ENCODE measurements at regions not wholly inside any gene's neighbourhood (a gene's known extent, or its start where the extent isn't known, plus 50 kb on each side); places are given as distances from the start of the nearest gene placed in this dataset.
A peak's percentile ranks its signal among the peaks of the same experiment; 100 is the strongest.

DNA sequence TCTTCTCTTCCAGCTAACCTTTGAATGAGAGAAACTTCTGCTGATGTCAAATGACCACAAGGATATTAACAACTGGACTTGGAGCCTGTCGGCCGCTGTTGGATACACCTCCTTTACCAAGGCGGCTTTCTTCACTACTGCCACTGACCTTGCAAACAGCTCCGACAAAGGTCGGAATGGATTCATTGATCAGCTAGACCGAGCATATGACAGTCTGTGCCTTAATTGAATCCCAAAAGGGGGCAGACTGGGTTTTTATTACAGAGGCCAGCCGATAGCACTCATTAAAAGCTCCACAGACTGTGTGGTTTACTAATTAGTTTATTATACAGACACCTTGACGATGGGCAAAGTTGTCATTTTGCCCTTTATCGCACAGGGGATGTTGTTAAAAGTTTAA lies 394.5 kb downstream of the RERGL start:
- in situ Hi-C loops (cut with HindIII; ENCODE audit: low pct_unique_long_range_greater_than_20kb, low sequenced_read_pairs): no loop called here
- DNase-seq (ENCODE audit: low read depth, low spot score): no peak

- DNase-seq (ENCODE audit: low read depth, low spot score): no peak
- in situ Hi-C loops (cut with HindIII; ENCODE audit: low pct_unique_long_range_greater_than_20kb, low sequenced_read_pairs): no loop called here
Measured at GRCh38 chr12:17691369-17691768, 398.6 kb downstream of the RERGL start.

- in situ Hi-C loops (cut with HindIII; ENCODE audit: low pct_unique_long_range_greater_than_20kb, low sequenced_read_pairs): no loop called here
- no peak for DNase-seq (ENCODE audit: low read depth, low spot score)
Measured at GRCh38 chr12:17680220-17680619, 409.8 kb downstream of the RERGL start.

- DNase-seq (ENCODE audit: low read depth, low spot score): no peak
- in situ Hi-C loops (cut with HindIII; ENCODE audit: low pct_unique_long_range_greater_than_20kb, low sequenced_read_pairs): no loop called here
Measured at GRCh38 chr12:17666641-17667324, 423.2 kb downstream of the RERGL start.

DNA sequence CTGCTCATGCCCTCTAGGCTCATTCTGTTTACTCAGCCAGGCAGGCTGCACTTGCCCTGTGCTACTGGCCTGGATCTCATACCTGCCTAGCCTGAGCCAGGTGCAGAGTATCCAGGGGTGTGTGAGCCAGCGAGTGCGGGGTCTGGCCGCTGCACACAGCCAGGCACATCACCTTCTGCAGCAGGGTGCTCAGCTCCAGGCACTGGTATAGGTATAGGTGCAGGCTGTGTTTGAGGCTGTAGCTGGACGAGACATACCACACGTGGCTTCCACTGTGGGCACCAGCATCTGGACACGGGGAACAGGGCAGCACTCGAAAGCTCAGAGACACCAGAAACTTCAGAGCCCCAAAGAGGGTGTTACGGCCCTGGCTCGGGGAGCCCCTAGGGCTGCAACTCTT lies 424.2 kb downstream of the RERGL start:
- in situ Hi-C loops (cut with HindIII; ENCODE audit: low pct_unique_long_range_greater_than_20kb, low sequenced_read_pairs): no loop called here
- no peak for DNase-seq (ENCODE audit: low read depth, low spot score)

- DNase-seq (ENCODE audit: low read depth, low spot score): no peak
- in situ Hi-C loops (cut with HindIII; ENCODE audit: low pct_unique_long_range_greater_than_20kb, low sequenced_read_pairs): no loop called here
Measured at GRCh38 chr12:17661250-17661649, 428.7 kb downstream of the RERGL start.

- in situ Hi-C loops (cut with HindIII; ENCODE audit: low pct_unique_long_range_greater_than_20kb, low sequenced_read_pairs): no loop called here
- no peak for DNase-seq (ENCODE audit: low read depth, low spot score)
Measured at GRCh38 chr12:17652436-17652835, 437.6 kb downstream of the RERGL start.

GRCh38 chr12:17642340-17642650 lies 447.7 kb downstream of the RERGL start:
- in situ Hi-C loops (cut with HindIII; ENCODE audit: low pct_unique_long_range_greater_than_20kb, low sequenced_read_pairs): no loop called here
- no peak for DNase-seq (ENCODE audit: low read depth, low spot score)

GRCh38 chr12:17640615-17641014 lies 449.4 kb downstream of the RERGL start:
- in situ Hi-C loops (cut with HindIII; ENCODE audit: low pct_unique_long_range_greater_than_20kb, low sequenced_read_pairs): no loop called here
- no peak for DNase-seq (ENCODE audit: low read depth, low spot score)

- DNase-seq (ENCODE audit: low read depth, low spot score): no peak
- in situ Hi-C loops (cut with HindIII; ENCODE audit: low pct_unique_long_range_greater_than_20kb, low sequenced_read_pairs): no loop called here
Measured at GRCh38 chr12:17618831-17619230, 471.2 kb downstream of the RERGL start.

DNA sequence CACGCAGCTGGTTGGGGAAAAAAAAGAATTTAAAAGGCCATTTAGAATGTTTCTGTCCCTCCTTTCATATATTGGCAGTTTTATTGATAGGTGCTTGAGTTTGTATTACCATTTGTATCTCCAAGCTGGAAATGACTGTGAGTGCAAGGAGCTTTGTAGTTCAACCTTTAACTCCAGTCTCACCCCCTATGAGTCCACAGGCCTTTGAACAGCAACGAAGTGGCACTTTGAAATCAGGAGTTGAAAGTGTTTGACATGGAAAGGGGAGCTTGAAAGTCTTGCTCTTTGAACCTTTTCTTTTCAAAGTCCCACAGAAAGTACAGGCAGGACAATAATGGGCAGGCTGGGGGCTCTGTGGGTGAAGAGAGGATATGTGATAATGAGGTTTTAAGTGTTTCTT lies 480.3 kb downstream of the RERGL start:
- in situ Hi-C loops (cut with HindIII; ENCODE audit: low pct_unique_long_range_greater_than_20kb, low sequenced_read_pairs): no loop called here
- no peak for DNase-seq (ENCODE audit: low read depth, low spot score)

GRCh38 chr12:17609153-17609552 lies 480.8 kb downstream of the RERGL start:
- in situ Hi-C loops (cut with HindIII; ENCODE audit: low pct_unique_long_range_greater_than_20kb, low sequenced_read_pairs): no loop called here
- peak; percentile 48 for DNase-seq (ENCODE audit: low read depth, low spot score)

GRCh38 chr12:17595111-17595510 lies 494.9 kb downstream of the RERGL start:
- DNase-seq (ENCODE audit: low read depth, low spot score): no peak
- in situ Hi-C loops (cut with HindIII; ENCODE audit: low pct_unique_long_range_greater_than_20kb, low sequenced_read_pairs): no loop called here

DNA sequence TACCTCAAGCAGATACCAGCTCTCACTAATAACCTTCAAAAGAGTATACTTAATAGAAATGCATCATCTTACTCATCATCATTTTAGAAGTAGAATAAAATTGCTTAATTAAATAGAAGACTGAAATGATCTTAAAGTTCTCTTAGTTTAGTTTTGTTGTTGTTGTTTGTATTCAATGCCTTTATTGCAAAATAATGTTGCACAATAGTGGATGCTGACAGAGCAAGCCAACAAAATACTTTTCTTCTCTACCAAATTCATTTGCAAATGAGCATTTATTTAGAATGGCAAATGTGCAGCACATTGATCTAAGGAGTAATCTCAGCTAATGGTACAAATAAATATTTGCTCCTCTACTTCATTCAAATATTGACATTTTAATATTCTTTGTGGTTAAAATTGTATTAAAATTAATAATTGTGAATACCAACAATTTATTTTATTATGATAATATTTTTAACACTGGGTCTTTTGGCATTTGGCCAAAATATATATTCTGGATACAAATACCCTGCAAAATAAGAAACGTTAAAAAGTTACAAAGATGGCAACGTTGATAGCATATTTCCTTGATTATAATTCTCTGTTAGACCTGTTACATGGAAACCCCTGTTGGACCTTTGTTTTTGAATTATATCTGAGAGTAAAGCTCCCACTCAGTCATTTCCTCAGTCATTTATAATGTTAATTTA lies 496.1 kb downstream of the RERGL start:
- no peak for DNase-seq (ENCODE audit: low read depth, low spot score)
- in situ Hi-C loops (cut with HindIII; ENCODE audit: low pct_unique_long_range_greater_than_20kb, low sequenced_read_pairs): no loop called here

- DNase-seq (ENCODE audit: low read depth, low spot score): peak; percentile 91
- in situ Hi-C loops (cut with HindIII; ENCODE audit: low pct_unique_long_range_greater_than_20kb, low sequenced_read_pairs): no loop called here
Measured at GRCh38 chr12:17592472-17592871, 497.5 kb downstream of the RERGL start.

DNA sequence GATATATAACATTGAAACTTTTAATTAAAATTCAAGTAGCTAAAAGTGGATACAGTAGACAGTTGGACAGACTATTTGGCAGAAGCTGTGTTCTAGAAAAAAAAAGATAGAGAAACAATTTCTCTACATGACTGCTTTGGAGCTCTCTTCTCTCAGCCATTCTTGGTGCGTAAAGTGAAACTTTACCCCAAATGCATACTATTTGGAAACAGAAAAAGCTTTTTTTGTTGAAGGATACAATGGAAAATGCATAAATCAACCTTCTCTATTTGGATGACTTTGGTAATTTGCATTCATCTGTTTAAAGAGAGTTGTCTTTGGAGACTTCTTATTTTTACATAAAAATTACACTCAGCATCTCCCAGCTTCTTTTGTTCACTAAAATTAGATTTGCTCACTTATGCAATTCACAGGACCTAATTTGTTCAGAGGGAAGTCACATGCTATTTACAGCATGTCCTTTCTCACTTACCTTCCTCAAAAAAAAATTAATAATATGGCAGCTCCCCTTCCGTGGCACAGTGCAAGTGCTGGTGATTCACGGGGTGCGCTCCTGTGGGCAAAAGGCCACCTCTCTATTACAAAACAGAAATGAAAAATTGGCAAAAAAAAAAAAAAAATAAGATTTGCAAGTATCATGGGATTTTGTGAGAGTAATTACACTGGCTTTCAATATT lies 498.9 kb downstream of the RERGL start:
- no peak for DNase-seq (ENCODE audit: low read depth, low spot score)
- in situ Hi-C loops (cut with HindIII; ENCODE audit: low pct_unique_long_range_greater_than_20kb, low sequenced_read_pairs): no loop called here

- DNase-seq (ENCODE audit: low read depth, low spot score): peak; percentile 79
- in situ Hi-C loops (cut with HindIII; ENCODE audit: low pct_unique_long_range_greater_than_20kb, low sequenced_read_pairs): no loop called here
Measured at GRCh38 chr12:17588968-17589367, 501.0 kb downstream of the RERGL start.

DNA sequence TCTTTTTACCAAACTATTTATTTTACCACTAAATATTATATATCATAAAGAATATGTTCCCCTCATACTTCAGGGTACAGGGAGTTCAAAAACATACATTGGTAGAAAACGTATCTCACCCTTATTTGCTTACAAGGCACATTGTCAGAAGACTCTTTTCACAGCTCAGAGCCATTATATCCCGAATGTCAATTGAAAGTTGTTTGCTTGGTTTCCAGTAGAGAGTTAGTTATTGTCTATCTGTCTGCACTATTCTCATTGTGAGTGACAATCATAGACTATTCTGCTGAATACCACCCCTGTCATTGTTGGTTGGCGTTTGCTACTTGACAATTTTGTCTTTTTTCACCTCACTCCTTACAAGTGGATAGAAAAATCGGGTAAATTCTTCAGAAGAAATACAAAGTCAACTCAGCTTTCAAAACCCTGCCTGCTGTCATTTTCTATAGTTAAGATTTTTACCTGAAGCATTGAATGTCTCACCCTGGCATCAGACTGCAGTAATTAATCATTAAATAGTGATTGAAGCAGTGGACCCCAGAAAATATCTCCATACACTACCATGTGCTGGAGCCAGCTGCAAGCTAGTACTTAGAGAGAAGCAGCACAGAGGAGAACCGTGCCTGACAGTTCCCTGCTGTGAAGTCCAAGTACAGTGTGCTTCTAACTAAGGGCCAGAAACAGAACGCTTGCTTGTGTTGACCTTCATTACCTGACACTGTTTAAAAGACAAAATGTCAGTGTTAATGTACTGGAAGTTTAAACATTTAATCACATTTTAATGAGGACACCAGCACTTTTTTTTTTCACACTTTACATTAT lies 510.6 kb downstream of the RERGL start:
- DNase-seq (ENCODE audit: low read depth, low spot score): no peak
- in situ Hi-C loops (cut with HindIII; ENCODE audit: low pct_unique_long_range_greater_than_20kb, low sequenced_read_pairs): no loop called here

All from SK-MEL-5 (cell line).